HFFc6 (cell line): ENCODE measurements at regions not wholly inside any gene's neighbourhood (a gene's known extent, or its start where the extent isn't known, plus 50 kb on each side); places are given as distances from the start of the nearest gene placed in this dataset.

Source experiments
- DNase-seq: peaks from one replicate; pipeline ENCODE4 v3.0.0-alpha.2; 2018
- H3K27ac Mint-ChIP-seq: 2 replicates; pipeline ENCODE4 v1.8.0; 2020; ENCODE audit warnings: mild to moderate bottlenecking, mixed read lengths
- H3K27me3 Mint-ChIP-seq: 2 replicates; pipeline ENCODE4 v1.8.0; 2021; ENCODE audit warnings: mild to moderate bottlenecking, moderate library complexity, mixed read lengths; ENCODE audit not compliant: insufficient read depth
- H3K36me3 Mint-ChIP-seq: 2 replicates; pipeline ENCODE4 v1.8.0; 2021; ENCODE audit warnings: low read depth, mixed read lengths
- H3K4me1 Mint-ChIP-seq: 2 replicates; pipeline ENCODE4 v1.8.0; 2020; ENCODE audit warnings: low read depth, mixed read lengths
- H3K4me3 Mint-ChIP-seq: 2 replicates; pipeline ENCODE4 v1.8.0; 2020; ENCODE audit warnings: mild to moderate bottlenecking, moderate library complexity, mixed read lengths
- H3K9me3 Mint-ChIP-seq: 2 replicates; pipeline ENCODE4 v1.8.0; 2020; ENCODE audit warnings: mild to moderate bottlenecking, mixed read lengths
- CTCF ChIP-seq: fragments of 200-600 bp; sonication (generic); IDR thresholded peaks from 2 replicates; pipeline ENCODE4 v1.5.0; 2021; ENCODE audit warnings: antibody characterized with exemption, mild to moderate bottlenecking

- no peak overlapping the region for H3K27ac Mint-ChIP-seq
- no peaks in the 10 kb centered on the region for H3K9me3 Mint-ChIP-seq
- H3K4me1 Mint-ChIP-seq, result peaks cover 8% of the 10 kb centered on the region; the same call in 1 of the 2 replicates
- H3K4me3 Mint-ChIP-seq, result no peak overlapping the region
- peaks cover 15% of the 10 kb centered on the region for H3K27me3 Mint-ChIP-seq
- DNase-seq, result no peak
- TF ChIP-seq CTCF, result no peak
- H3K36me3 Mint-ChIP-seq, result no peaks in the 10 kb centered on the region
Observed at GRCh38 chr13:99636728-99637353, 135.6 kb downstream of the TM9SF2 start.

GRCh38 chr13:99636306-99636705 is 135.0 kb downstream of the TM9SF2 start:
- no peak overlapping the region for H3K4me3 Mint-ChIP-seq
- no peak overlapping the region for H3K27ac Mint-ChIP-seq
- TF ChIP-seq CTCF, result no peak
- peaks cover 15% of the 10 kb centered on the region for H3K27me3 Mint-ChIP-seq
- no peaks in the 10 kb centered on the region for H3K9me3 Mint-ChIP-seq
- H3K4me1 Mint-ChIP-seq, result peaks cover 8% of the 10 kb centered on the region; the same call in 1 of the 2 replicates
- DNase-seq, result no peak
- no peaks in the 10 kb centered on the region for H3K36me3 Mint-ChIP-seq

GRCh38 chr13:99634672-99635071 is 133.4 kb downstream of the TM9SF2 start:
- no peak for TF ChIP-seq CTCF

GRCh38 chr13:99630269-99630898 is 129.1 kb downstream of the TM9SF2 start:
- Mint-ChIP-seq H3K36me3 (no peaks in the 10 kb centered on the region), H3K4me3 (no peak overlapping the region), H3K27me3 (peaks cover 23% of the 10 kb centered on the region), H3K27ac (no peak overlapping the region), H3K9me3 (no peaks in the 10 kb centered on the region), H3K4me1 (peaks cover 31% of the 10 kb centered on the region)
- no peak for TF ChIP-seq CTCF
- no peak for DNase-seq

More at GRCh38 chr13:99634672-99635071, 133.4 kb downstream of the TM9SF2 start:
- Mint-ChIP-seq H3K4me3 (no peak overlapping the region), H3K36me3 (no peaks in the 10 kb centered on the region), H3K9me3 (no peaks in the 10 kb centered on the region), H3K27ac (no peak overlapping the region), H3K4me1 (peaks cover 8% of the 10 kb centered on the region; the same call in 1 of the 2 replicates), H3K27me3 (peaks cover 18% of the 10 kb centered on the region)
- DNase-seq, result no peak

GRCh38 chr13:99629641-99630040 is 128.4 kb downstream of the TM9SF2 start:
- no peaks in the 10 kb centered on the region for H3K36me3 Mint-ChIP-seq
- no peak overlapping the region for H3K27ac Mint-ChIP-seq
- TF ChIP-seq CTCF, result no peak
- H3K4me1 Mint-ChIP-seq, result peaks cover 31% of the 10 kb centered on the region
- H3K9me3 Mint-ChIP-seq, result no peaks in the 10 kb centered on the region
- no peak overlapping the region for H3K4me3 Mint-ChIP-seq
- H3K27me3 Mint-ChIP-seq, result peaks cover 23% of the 10 kb centered on the region
- DNase-seq, result no peak
